ENCODE measurements at regions not wholly inside any gene's neighbourhood (a gene's known extent, or its start where the extent isn't known, plus 50 kb on each side); places are given as distances from the start of the nearest gene placed in this dataset.

DNA sequence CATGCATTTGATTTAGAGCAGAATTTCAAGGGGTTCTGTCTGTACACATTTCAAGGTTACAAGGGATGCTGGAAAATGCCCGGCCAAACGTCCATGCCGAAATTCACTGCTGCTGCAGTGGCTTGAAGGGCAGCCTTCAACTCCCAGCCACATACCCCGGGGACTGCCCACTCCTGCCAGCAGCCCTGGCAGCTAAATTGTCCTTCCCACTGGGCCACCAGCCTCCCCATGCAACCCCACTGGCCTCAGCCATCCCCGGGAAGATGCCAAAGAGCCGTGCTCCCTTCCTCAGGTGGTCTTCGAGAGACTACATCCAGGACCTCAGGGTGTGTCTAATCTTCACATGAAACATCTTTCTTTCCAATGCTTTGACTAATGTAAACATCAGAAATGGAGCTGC, 478.7 kb upstream of the MYT1L start:
- Histone ChIP-seq H3K79me1 (ENCODE audit: low read depth, low read length) (no peaks in the 10 kb centered on the region), H3K36me3 (ENCODE audit: control insufficient read depth in 2 of 4, insufficient read depth in 4 of 4, low read length in 3 of 4) (no peaks in the 10 kb centered on the region), H2BK12ac (ENCODE audit: low read depth, low read length) (no peak overlapping the region), H3K56ac (replicated peaks; ENCODE audit: insufficient read length, low read depth, low read length) (no peak overlapping the region), H3K23me2 (ENCODE audit: low read depth, low read length) (no peaks in the 10 kb centered on the region), H4K8ac (ENCODE audit: extremely low read depth, insufficient read depth, low read length) (peak overlapping the region; percentile 57; the same call in 1 of the 2 replicates), H2AFZ (ENCODE audit: low read length) (no peak overlapping the region), H3K4me3 (ENCODE audit: extremely low read depth in 1 of 4, insufficient read depth in 2 of 4, low read depth in 3 of 4, low read length in 4 of 4) (no peak overlapping the region), H3K4ac (replicated peaks; ENCODE audit: insufficient read length, low read depth, low read length) (no peak overlapping the region), H3K4me1 (replicated peaks in 1 of 4; ENCODE audit: control insufficient read depth in 3 of 4, insufficient read depth in 4 of 4, low read length in 3 of 4) (0 out of 7 replicates have a peak, but pooled peaks cover 0 to 2% (median 0%) of the 10 kb centered on the region in 4 experiments), H2BK20ac (ENCODE audit: low read length) (no peak overlapping the region), H3K4me2 (ENCODE audit: insufficient read depth in 1 of 2, low read depth in 2 of 2, low read length in 2 of 2) (no peak overlapping the region), H3K18ac (ENCODE audit: extremely low read depth, low read length) (no peak overlapping the region), H2AK5ac (ENCODE audit: low read depth, low read length) (no peak overlapping the region), H4K20me1 (replicated peaks in 1 of 2; ENCODE audit: control insufficient read depth in 1 of 2, insufficient read depth in 2 of 2, low read length in 2 of 2) (no peaks in the 10 kb centered on the region), H2BK120ac (replicated peaks; ENCODE audit: low read depth, low read length) (no peak overlapping the region), H2BK15ac (ENCODE audit: low read length) (no peak overlapping the region), H2BK5ac (ENCODE audit: low read depth, low read length) (no peak overlapping the region), H4K91ac (replicated peaks; ENCODE audit: insufficient read length, low read length) (no peak overlapping the region), H3K9ac (replicated peaks in 1 of 4; ENCODE audit: extremely low read depth in 1 of 4, low read depth in 3 of 4, low read length in 3 of 4) (no peak overlapping the region), H3K23ac (ENCODE audit: insufficient read length) (no peak overlapping the region), H3K9me3 (ENCODE audit: insufficient read depth in 2 of 2, low read depth in 1 of 2, low read length in 1 of 2) (peaks cover 7 to 8% of the 10 kb centered on the region in 2 experiments; a peak in 2 of 4 replicates), H3K14ac (ENCODE audit: insufficient read length) (no peak overlapping the region), H3K79me2 (ENCODE audit: control insufficient read depth in 1 of 2, insufficient read depth in 2 of 2, low read length in 2 of 2) (no peaks in the 10 kb centered on the region), H3K27me3 (replicated peaks in 1 of 4; ENCODE audit: control insufficient read depth in 3 of 4, extremely low read depth in 1 of 4, insufficient read depth in 3 of 4, low read length in 3 of 4) (no peaks in the 10 kb centered on the region), H4K5ac (ENCODE audit: insufficient read length, low read depth, low read length) (no peak overlapping the region), H3K27ac (ENCODE audit: low read depth, low read length) (no peak overlapping the region)
- 94% methylated on average over 5 of the region's 7 CpGs; no CpG with 5 or more reads in 1 of the 2 experiments for WGBS, 2 experiments (ENCODE audit: extremely low coverage in 1 of 2, insufficient coverage in 1 of 2, insufficient read length in 1 of 2, insufficient replicate concordance in 2 of 2, low coverage in 1 of 2, low lambda C conversion rate in 2 of 2, missing lambda C conversion rate in 1 of 2)
- ChIA-PET POLR2A (ENCODE audit: partially characterized antibody) (no interaction called here), CTCF (ENCODE audit: partially characterized antibody) (interaction anchor here (1.0 to 1.3 kb wide), 2 partner anchors 13 to 16 kb away, joined by 3 read pairs; no protein-coding TSS in a partner anchor)
- no peak for FAIRE-seq
- no peak for DNase-seq (ENCODE audit: low read depth in 1 of 2, low spot score in 2 of 2)
- TF ChIP-seq TAF1 (IDR thresholded peaks at IDR 0.05; ENCODE audit: low read depth, low read length): no peak
- TF ChIP-seq SP1 (IDR thresholded peaks at IDR 0.05; ENCODE audit: low read depth, low read length): no peak
- TF ChIP-seq, protein P1, sequence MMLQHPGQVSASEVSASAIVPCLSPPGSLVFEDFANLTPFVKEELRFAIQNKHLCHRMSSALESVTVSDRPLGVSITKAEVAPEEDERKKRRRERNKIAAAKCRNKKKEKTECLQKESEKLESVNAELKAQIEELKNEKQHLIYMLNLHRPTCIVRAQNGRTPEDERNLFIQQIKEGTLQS (IDR thresholded peaks at IDR 0.05; ENCODE audit: insufficient read depth, low read depth, low read length): no peak
- TF ChIP-seq POU5F1 (IDR thresholded peaks at IDR 0.05; ENCODE audit: low read depth, low read length): no peak
- no peak for TF ChIP-seq FOSL1 (IDR thresholded peaks at IDR 0.05; ENCODE audit: insufficient read depth, low read depth, low read length)
- no peak for TF ChIP-seq CBX8 (IDR thresholded peaks at IDR 0.05; ENCODE audit: borderline replicate concordance, low read depth, low read length)
- TF ChIP-seq HDAC2 (IDR thresholded peaks at IDR 0.05; ENCODE audit: borderline replicate concordance in 1 of 2, low read depth in 2 of 2, low read length in 2 of 2): no peak
- TF ChIP-seq TEAD4 (IDR thresholded peaks at IDR 0.05; ENCODE audit: low read depth, low read length): no peak
- no peak for TF ChIP-seq POLR2A (IDR thresholded peaks at IDR 0.05; ENCODE audit: control extremely low read depth in 1 of 2, low read depth in 2 of 2, low read length in 2 of 2)
- TF ChIP-seq SIX5 (IDR thresholded peaks at IDR 0.05; ENCODE audit: low read depth, low read length): no peak

All from H1 (cell line).